Endothelial cell of umbilical vein (primary cell): ENCODE measurements at regions not wholly inside any gene's neighbourhood (a gene's known extent, or its start where the extent isn't known, plus 50 kb on each side); places are given as distances from the start of the nearest gene placed in this dataset.
A peak's percentile ranks its signal among the peaks of the same experiment; 100 is the strongest.

Experiments used
- BruUV-seq: library from RNA; stranded (reverse); fragments of 400-500 nt; replicated peaks from 2 replicates; lab custom pipeline; 2021; lab: Mats Ljungman, UMichigan
- CTCF ChIA-PET: fragments of 300-600, 350-600 bp; sonication (Branson Sonifier 250); formaldehyde crosslinking; loops from one replicate; lab custom pipeline; 2021; ENCODE audit warnings: antibody characterized with exemption, inconsistent platforms; lab: Charles Lee
- POLR2A ChIA-PET: fragments of 300-600, 350-600 bp; sonication (Branson Sonifier 250); formaldehyde crosslinking; loops from one replicate; lab custom pipeline; 2021; ENCODE audit warnings: antibody characterized with exemption, inconsistent platforms; lab: Charles Lee
- DNase-seq: peaks from one replicate; pipeline ENCODE4 v3.0.0-alpha.2; 2011; ENCODE audit warnings: low read depth, low spot score
- FAIRE-seq: peaks from 2 replicates; lab custom pipeline; 2011; peaks lifted over from hg19 to GRCh38; lab: Jason Lieb, UNC
- H2AFZ ChIP-seq: 2 replicates; pipeline ENCODE4 v1.6.0; 2012; ENCODE audit warnings: low read depth, low read length, control low read depth, inconsistent platforms
- H3K27ac ChIP-seq: 2 replicates; pipeline ENCODE4 v1.5.1; 2011; ENCODE audit warnings: low read depth, mild to moderate bottlenecking, control low read depth, low read length, moderate library complexity; ENCODE audit not compliant: insufficient read depth
- H3K27me3 ChIP-seq, 2 experiments: 2 replicates each; pipeline versions ENCODE4 v1.6.0 to v1.6.1; 2011; ENCODE audit warnings: low read length in 2 of 2, mixed read lengths in 1 of 2; ENCODE audit not compliant: control insufficient read depth in 2 of 2, insufficient read depth in 2 of 2
- H3K36me3 ChIP-seq, 2 experiments: 2 replicates in 1 of 2; 3 replicates in 1 of 2; pipeline ENCODE4 v1.5.1; 2011; ENCODE audit warnings: low read length in 2 of 2, mild to moderate bottlenecking in 1 of 2, moderate library complexity in 1 of 2; ENCODE audit not compliant: control insufficient read depth in 2 of 2, insufficient read depth in 2 of 2; ENCODE audit errors: extremely low read depth in 1 of 2
- H3K4me1 ChIP-seq: 3 replicates; pipeline ENCODE4 v1.5.1; 2011; ENCODE audit warnings: mild to moderate bottlenecking, low read length; ENCODE audit not compliant: control insufficient read depth, insufficient read depth; ENCODE audit errors: extremely low read depth
- H3K4me2 ChIP-seq: 2 replicates; pipeline ENCODE4 v1.6.1; 2011; ENCODE audit warnings: low read length, control low read depth, mixed read lengths; ENCODE audit not compliant: insufficient read depth
- H3K4me3 ChIP-seq, 3 experiments: fragments of 200-600 bp in 1 of 3; sonication (generic), shearing (Covaris generic) in 1 of 3; replicated peaks in 1 of 3; 2 replicates each; pipeline ENCODE4 v1.5.1; 2011 to 2016; ENCODE audit warnings: control low read depth in 3 of 3, low read length in 3 of 3, mild to moderate bottlenecking in 2 of 3, inconsistent platforms in 1 of 3, low read depth in 1 of 3, moderate library complexity in 1 of 3; ENCODE audit not compliant: insufficient read depth in 1 of 3
- H3K79me2 ChIP-seq: 2 replicates; pipeline ENCODE4 v1.6.0; 2012; ENCODE audit warnings: low read length, inconsistent platforms; ENCODE audit not compliant: control insufficient read depth, insufficient read depth
- H3K9ac ChIP-seq: replicated peaks from 2 replicates; pipeline ENCODE3; 2011; ENCODE audit warnings: low read length, control low read depth; ENCODE audit not compliant: insufficient read depth; ENCODE audit errors: extremely low read depth
- H3K9me1 ChIP-seq: replicated peaks from 3 replicates; pipeline ENCODE4 v1.6.0; 2011; ENCODE audit warnings: mild to moderate bottlenecking, low read length; ENCODE audit not compliant: control insufficient read depth, insufficient read depth; ENCODE audit errors: extremely low read depth
- H3K9me3 ChIP-seq: replicated peaks from 2 replicates; pipeline ENCODE4 v1.5.1; 2012; ENCODE audit warnings: low read length, inconsistent platforms; ENCODE audit not compliant: control insufficient read depth, insufficient read depth
- H4K20me1 ChIP-seq: replicated peaks from 2 replicates; pipeline ENCODE3; 2011; ENCODE audit warnings: mild to moderate bottlenecking, low read length; ENCODE audit not compliant: control insufficient read depth, insufficient read depth; ENCODE audit errors: extremely low read depth
- FOS ChIP-seq: IDR thresholded peaks from 2 replicates; pipeline ENCODE4 v1.6.1; 2011; ENCODE audit warnings: mild to moderate bottlenecking, low read length, moderate library complexity, borderline replicate concordance; ENCODE audit not compliant: insufficient read depth
- JUN ChIP-seq: IDR thresholded peaks from 2 replicates; pipeline ENCODE4 v1.6.1; 2011; ENCODE audit warnings: borderline replicate concordance, low read depth; ENCODE audit not compliant: insufficient read length, insufficient read depth
- MYC ChIP-seq: IDR thresholded peaks from one replicate; pipeline ENCODE4 v1.6.1; 2011; ENCODE audit warnings: mild to moderate bottlenecking, low read depth, low read length
- POLR2A ChIP-seq: IDR thresholded peaks from 2 replicates; pipeline ENCODE4 v1.6.1; 2012; ENCODE audit warnings: low read depth, mild to moderate bottlenecking, control low read depth, low read length
- dilution Hi-C: fragments of 300-500 bp; cut with MboI; formaldehyde crosslinking; loops from one replicate; pipeline ENCODE4 v1.15.0; 2019; ENCODE audit warnings: low sequenced_read_pairs; ENCODE audit not compliant: extremely low pct_ligation_motif_present
- intact Hi-C: fragments of 100-400 bp; cut with micrococcal nuclease; formaldehyde crosslinking; loops from one replicate; pipeline ENCODE4 v1.10.0; 2022
- TF ChIP-seq, protein P1 (sequence below): IDR thresholded peaks from 2 replicates; pipeline ENCODE4 v1.6.1; 2011; ENCODE audit not compliant: insufficient read depth, insufficient read length
- TF ChIP-seq, protein P2 (sequence below), 2 donors: IDR thresholded peaks; 1 replicate in 1 of 2; 2 replicates in 1 of 2; pipeline ENCODE4 v1.5.1; 2011; ENCODE audit warnings: low read length in 2 of 2, mild to moderate bottlenecking in 2 of 2, moderate library complexity in 2 of 2, control low read depth in 1 of 2, inconsistent platforms in 1 of 2, low read depth in 1 of 2; ENCODE audit not compliant: insufficient read depth in 1 of 2; ENCODE audit errors: extremely low read depth in 1 of 2

DNA sequence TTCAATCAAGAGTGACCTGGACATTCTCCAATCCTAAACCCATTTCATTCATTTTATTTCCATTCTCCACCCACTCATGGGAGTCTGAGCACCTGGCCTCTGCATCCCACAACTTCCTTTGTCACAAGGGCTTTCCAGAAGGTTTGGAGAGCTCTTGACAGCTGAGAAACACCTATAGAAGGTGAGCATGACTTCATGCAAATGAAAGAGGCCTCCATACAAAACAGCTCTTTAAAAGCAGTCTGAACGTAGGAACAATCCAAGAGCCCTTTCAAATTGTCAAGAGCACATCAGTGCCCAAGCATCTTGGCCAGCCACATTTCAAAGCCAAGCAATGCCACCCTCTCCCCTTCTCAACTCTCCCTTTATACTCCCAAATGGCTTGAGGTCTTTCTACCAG, 74.9 kb upstream of the RAP2C start:
- intact Hi-C loops (no loop called here), dilution Hi-C loops (no loop called here)
- no peaks in the 10 kb centered on the region for H3K79me2 ChIP-seq
- H3K36me3 ChIP-seq, result no peaks in the 10 kb centered on the region
- BruUV-seq, result no TSS peak
- H3K9ac ChIP-seq, result no peak overlapping the region
- H3K4me2 ChIP-seq, result no peak overlapping the region
- no peaks in the 10 kb centered on the region for H4K20me1 ChIP-seq
- no peaks in the 10 kb centered on the region for H3K9me3 ChIP-seq
- FAIRE-seq (no peak), DNase-seq (no peak)
- no peak overlapping the region for H3K4me3 ChIP-seq
- H3K27ac ChIP-seq, result no peak overlapping the region
- no peak for TF ChIP-seq FOS
- ChIA-PET CTCF (interaction anchor here (1.9 to 2.6 kb wide), 3 partner anchors 202 to 337 kb away, joined by 8 to 77 read pairs (median 63); no protein-coding TSS in a partner anchor), POLR2A (no interaction called here)
- no peaks in the 10 kb centered on the region for H3K9me1 ChIP-seq
- no peaks in the 10 kb centered on the region for H3K4me1 ChIP-seq
- H2AFZ ChIP-seq, result no peak overlapping the region
- peaks cover 0 to 2% of the 10 kb centered on the region in 2 experiments for H3K27me3 ChIP-seq

GRCh38 chrX:132292793-132293192, 73.5 kb upstream of the RAP2C start:
- Histone ChIP-seq H3K9me1 (no peaks in the 10 kb centered on the region), H3K36me3 (no peaks in the 10 kb centered on the region), H3K79me2 (no peaks in the 10 kb centered on the region), H3K4me3 (no peak overlapping the region), H3K27ac (no peak overlapping the region), H3K9ac (no peak overlapping the region), H3K9me3 (no peaks in the 10 kb centered on the region), H2AFZ (no peak overlapping the region), H3K27me3 (peaks cover 0 to 2% of the 10 kb centered on the region in 2 experiments), H3K4me1 (no peaks in the 10 kb centered on the region), H4K20me1 (no peaks in the 10 kb centered on the region), H3K4me2 (no peak overlapping the region)
- TF ChIP-seq JUN, result no peak
- TF ChIP-seq POLR2A, result no peak
- TF ChIP-seq MYC, result no peak
- TF ChIP-seq, protein P1, sequence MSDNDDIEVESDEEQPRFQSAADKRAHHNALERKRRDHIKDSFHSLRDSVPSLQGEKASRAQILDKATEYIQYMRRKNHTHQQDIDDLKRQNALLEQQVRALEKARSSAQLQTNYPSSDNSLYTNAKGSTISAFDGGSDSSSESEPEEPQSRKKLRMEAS, result no peak
- TF ChIP-seq, protein P2, sequence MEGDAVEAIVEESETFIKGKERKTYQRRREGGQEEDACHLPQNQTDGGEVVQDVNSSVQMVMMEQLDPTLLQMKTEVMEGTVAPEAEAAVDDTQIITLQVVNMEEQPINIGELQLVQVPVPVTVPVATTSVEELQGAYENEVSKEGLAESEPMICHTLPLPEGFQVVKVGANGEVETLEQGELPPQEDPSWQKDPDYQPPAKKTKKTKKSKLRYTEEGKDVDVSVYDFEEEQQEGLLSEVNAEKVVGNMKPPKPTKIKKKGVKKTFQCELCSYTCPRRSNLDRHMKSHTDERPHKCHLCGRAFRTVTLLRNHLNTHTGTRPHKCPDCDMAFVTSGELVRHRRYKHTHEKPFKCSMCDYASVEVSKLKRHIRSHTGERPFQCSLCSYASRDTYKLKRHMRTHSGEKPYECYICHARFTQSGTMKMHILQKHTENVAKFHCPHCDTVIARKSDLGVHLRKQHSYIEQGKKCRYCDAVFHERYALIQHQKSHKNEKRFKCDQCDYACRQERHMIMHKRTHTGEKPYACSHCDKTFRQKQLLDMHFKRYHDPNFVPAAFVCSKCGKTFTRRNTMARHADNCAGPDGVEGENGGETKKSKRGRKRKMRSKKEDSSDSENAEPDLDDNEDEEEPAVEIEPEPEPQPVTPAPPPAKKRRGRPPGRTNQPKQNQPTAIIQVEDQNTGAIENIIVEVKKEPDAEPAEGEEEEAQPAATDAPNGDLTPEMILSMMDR (IDR thresholded peaks at IDR 0.05; ENCODE audit: extremely low read depth in 1 of 2, insufficient read depth in 1 of 2, low read depth in 1 of 2, low read length in 2 of 2), result peak; percentile 29 to 30
- intact Hi-C loops (loop anchor here (1.0 kb wide), 3 partner anchors 301 to 339 kb away; no protein-coding TSS in a partner anchor), dilution Hi-C loops (no loop called here)
- FAIRE-seq (peak; percentile 98), DNase-seq (peak; percentile 35)
- ChIA-PET POLR2A (no interaction called here), CTCF (interaction anchor here (0.6 to 2.6 kb wide), 38 partner anchors 10 to 1377 kb away, joined by 3 to 77 read pairs (median 5); no protein-coding TSS in a partner anchor)
- BruUV-seq, result no TSS peak
